ENCODE measurements at regions not wholly inside any gene's neighbourhood (a gene's known extent, or its start where the extent isn't known, plus 50 kb on each side); places are given as distances from the start of the nearest gene placed in this dataset.
"Not testable (repeated sequence)": the region's sequence is repeated elsewhere in the genome, so short reads cannot be mapped to it uniquely, and the experiment has no call there.

GRCh38 chr13:54706336-54706735 lies 1677.7 kb downstream of the OLFM4 start:
- no peak for DNase-seq
- no peak for TF ChIP-seq POLR2A (IDR thresholded peaks at IDR 0.05)
- no peak for TF ChIP-seq CTCF (IDR thresholded peaks at IDR 0.05)
- no peaks in the 10 kb centered on the region for H3K27me3 ChIP-seq
- no peaks in the 10 kb centered on the region for H3K36me3 ChIP-seq
- H3K27ac ChIP-seq, result no peak overlapping the region
- no peak overlapping the region for H3K4me3 ChIP-seq
- H3K9me3 ChIP-seq, result no peaks in the 10 kb centered on the region
- no peaks in the 10 kb centered on the region for H3K4me1 ChIP-seq

- Histone ChIP-seq H3K4me1 (no peaks in the 10 kb centered on the region), H3K27me3 (no peaks in the 10 kb centered on the region)
Observed at GRCh38 chr13:54709546-54709945, 1680.9 kb downstream of the OLFM4 start.

GRCh38 chr13:54733639-54734038 lies 1705.0 kb downstream of the OLFM4 start:
- Histone ChIP-seq H3K4me3 (no peak overlapping the region), H3K9me3 (no peaks in the 10 kb centered on the region), H3K27me3 (no peaks in the 10 kb centered on the region), H3K27ac (no peak overlapping the region), H3K36me3 (no peaks in the 10 kb centered on the region), H3K4me1 (no peaks in the 10 kb centered on the region)
- TF ChIP-seq POLR2A (IDR thresholded peaks at IDR 0.05) (no peak), CTCF (IDR thresholded peaks at IDR 0.05) (no peak)
- no peak for DNase-seq

More at GRCh38 chr13:54709546-54709945, 1680.9 kb downstream of the OLFM4 start:
- H3K27ac ChIP-seq, result no peak overlapping the region
- TF ChIP-seq CTCF (IDR thresholded peaks at IDR 0.05), result no peak
- no peak for TF ChIP-seq POLR2A (IDR thresholded peaks at IDR 0.05)
- DNase-seq, result no peak
- H3K4me3 ChIP-seq, result no peak overlapping the region
- no peaks in the 10 kb centered on the region for H3K36me3 ChIP-seq
- H3K9me3 ChIP-seq, result no peaks in the 10 kb centered on the region

- not testable (repeated sequence) for H3K27me3 ChIP-seq, H3K4me1 ChIP-seq, H3K27ac ChIP-seq, H3K9me3 ChIP-seq, H3K36me3 ChIP-seq, DNase-seq, H3K4me3 ChIP-seq
Observed at GRCh38 chr13:54737211-54737610, 1708.6 kb downstream of the OLFM4 start.

GRCh38 chr13:54742984-54743383 lies 1714.4 kb downstream of the OLFM4 start:
- TF ChIP-seq POLR2A (IDR thresholded peaks at IDR 0.05) (no peak), CTCF (IDR thresholded peaks at IDR 0.05) (no peak)
- no peaks in the 10 kb centered on the region for H3K27me3 ChIP-seq
- DNase-seq, result no peak

GRCh38 chr13:54744747-54745146 lies 1716.1 kb downstream of the OLFM4 start:
- H3K27ac ChIP-seq, result no peak overlapping the region
- DNase-seq, result no peak
- no peak overlapping the region for H3K4me3 ChIP-seq
- no peak for TF ChIP-seq CTCF (IDR thresholded peaks at IDR 0.05)
- H3K4me1 ChIP-seq, result no peaks in the 10 kb centered on the region
- no peaks in the 10 kb centered on the region for H3K36me3 ChIP-seq
- no peaks in the 10 kb centered on the region for H3K9me3 ChIP-seq
- no peaks in the 10 kb centered on the region for H3K27me3 ChIP-seq

More at GRCh38 chr13:54742984-54743383, 1714.4 kb downstream of the OLFM4 start:
- H3K9me3 ChIP-seq, result no peaks in the 10 kb centered on the region
- no peaks in the 10 kb centered on the region for H3K4me1 ChIP-seq
- no peaks in the 10 kb centered on the region for H3K36me3 ChIP-seq
- H3K4me3 ChIP-seq, result no peak overlapping the region
- H3K27ac ChIP-seq, result no peak overlapping the region

Measured in Peyer's patch (tissue), 4 donors.